ENCODE measurements at regions not wholly inside any gene's neighbourhood (a gene's known extent, or its start where the extent isn't known, plus 50 kb on each side); places are given as distances from the start of the nearest gene placed in this dataset.

- TF ChIP-seq YY1 (IDR thresholded peaks at IDR 0.05; ENCODE audit: low read depth) (no peak), TEAD4 (IDR thresholded peaks at IDR 0.05) (no peak), ZBTB7A (IDR thresholded peaks at IDR 0.05; ENCODE audit: low read depth) (no peak), EP300 (IDR thresholded peaks at IDR 0.05; ENCODE audit: borderline replicate concordance) (no peak), CREB1 (IDR thresholded peaks at IDR 0.05; ENCODE audit: low read depth) (no peak), EGR1 (IDR thresholded peaks at IDR 0.05) (no peak), RAD21 (IDR thresholded peaks at IDR 0.05; ENCODE audit: low read depth) (no peak), CEBPB (IDR thresholded peaks at IDR 0.05) (no peak), USF1 (IDR thresholded peaks at IDR 0.05) (no peak), TCF12 (IDR thresholded peaks at IDR 0.05; ENCODE audit: low read depth) (no peak), REST (IDR thresholded peaks at IDR 0.05; ENCODE audit: low read depth) (no peak), NFIC (IDR thresholded peaks at IDR 0.05) (no peak), TAF1 (IDR thresholded peaks at IDR 0.05; ENCODE audit: low read depth) (no peak), FOXM1 (IDR thresholded peaks at IDR 0.05; ENCODE audit: borderline replicate concordance, low read depth) (no peak)
- TF ChIP-seq, protein P1, sequence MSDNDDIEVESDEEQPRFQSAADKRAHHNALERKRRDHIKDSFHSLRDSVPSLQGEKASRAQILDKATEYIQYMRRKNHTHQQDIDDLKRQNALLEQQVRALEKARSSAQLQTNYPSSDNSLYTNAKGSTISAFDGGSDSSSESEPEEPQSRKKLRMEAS (IDR thresholded peaks at IDR 0.05), result no peak
These were observed 95.6 kb upstream of the IRF2BP2 start for GRCh38 chr1:234705615-234706014.

- TF ChIP-seq TEAD4 (IDR thresholded peaks at IDR 0.05) (no peak), YY1 (IDR thresholded peaks at IDR 0.05; ENCODE audit: low read depth) (no peak), EP300 (IDR thresholded peaks at IDR 0.05; ENCODE audit: borderline replicate concordance) (no peak), REST (IDR thresholded peaks at IDR 0.05; ENCODE audit: low read depth) (no peak), CEBPB (IDR thresholded peaks at IDR 0.05) (no peak), EGR1 (IDR thresholded peaks at IDR 0.05) (no peak), TAF1 (IDR thresholded peaks at IDR 0.05; ENCODE audit: low read depth) (no peak), NFIC (IDR thresholded peaks at IDR 0.05) (no peak)
These were observed 94.3 kb upstream of the IRF2BP2 start for GRCh38 chr1:234704106-234704887.

- TF ChIP-seq EP300 (IDR thresholded peaks at IDR 0.05; ENCODE audit: borderline replicate concordance), result no peak
- TF ChIP-seq TEAD4 (IDR thresholded peaks at IDR 0.05), result no peak
- no peak for TF ChIP-seq TAF1 (IDR thresholded peaks at IDR 0.05; ENCODE audit: low read depth)
- TF ChIP-seq FOXM1 (IDR thresholded peaks at IDR 0.05; ENCODE audit: borderline replicate concordance, low read depth), result no peak
- no peak for TF ChIP-seq ZBTB7A (IDR thresholded peaks at IDR 0.05; ENCODE audit: low read depth)
- TF ChIP-seq, protein P1 (IDR thresholded peaks at IDR 0.05), result no peak
- no peak for TF ChIP-seq CEBPB (IDR thresholded peaks at IDR 0.05)
- no peak for TF ChIP-seq YY1 (IDR thresholded peaks at IDR 0.05; ENCODE audit: low read depth)
These were observed 92.5 kb upstream of the IRF2BP2 start for GRCh38 chr1:234702342-234703000.

DNA sequence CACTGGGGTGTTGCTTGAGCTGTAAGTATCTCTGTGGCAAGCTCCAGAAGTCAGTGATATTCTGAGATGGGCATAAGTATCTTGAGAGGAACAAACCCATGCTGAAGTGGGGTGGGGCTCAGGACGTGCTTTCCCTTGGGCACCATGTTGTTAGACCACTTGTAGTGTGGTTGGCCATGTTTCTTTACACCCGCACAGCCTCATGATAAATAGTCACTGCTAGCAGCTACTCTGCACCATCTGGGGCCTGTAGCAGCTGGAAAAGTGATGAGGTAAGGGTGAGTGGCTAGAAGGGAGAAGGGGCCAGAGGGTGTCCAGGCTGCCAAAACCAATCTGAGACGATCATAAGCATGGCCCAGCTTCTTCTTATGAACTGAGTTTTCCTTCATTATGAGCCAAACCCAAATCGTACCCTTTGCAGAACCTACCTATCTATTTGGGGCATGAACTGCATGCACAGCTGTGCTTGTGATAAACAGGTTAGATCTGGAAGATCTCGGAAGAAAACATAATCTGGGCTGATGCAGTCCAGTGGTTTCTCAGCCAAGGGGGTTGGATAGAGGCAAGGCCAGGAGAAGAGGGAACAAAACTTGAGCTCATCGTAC is 91.9 kb upstream of the IRF2BP2 start:
- TF ChIP-seq RAD21 (IDR thresholded peaks at IDR 0.05; ENCODE audit: low read depth) (no peak), TEAD4 (IDR thresholded peaks at IDR 0.05) (no peak), USF1 (IDR thresholded peaks at IDR 0.05) (no peak), REST (IDR thresholded peaks at IDR 0.05; ENCODE audit: low read depth) (no peak), CREB1 (IDR thresholded peaks at IDR 0.05; ENCODE audit: low read depth) (no peak), NFIC (IDR thresholded peaks at IDR 0.05) (no peak), EP300 (IDR thresholded peaks at IDR 0.05; ENCODE audit: borderline replicate concordance) (no peak), TCF12 (IDR thresholded peaks at IDR 0.05; ENCODE audit: low read depth) (no peak), CEBPB (IDR thresholded peaks at IDR 0.05) (no peak), TAF1 (IDR thresholded peaks at IDR 0.05; ENCODE audit: low read depth) (no peak), EGR1 (IDR thresholded peaks at IDR 0.05) (no peak)
- TF ChIP-seq, protein P1 (IDR thresholded peaks at IDR 0.05), result no peak
